Fibroblast of skin of scalp (primary cell): ENCODE measurements at regions not wholly inside any gene's neighbourhood (a gene's known extent, or its start where the extent isn't known, plus 50 kb on each side); places are given as distances from the start of the nearest gene placed in this dataset.

ENCODE experiments used
- DNase-seq: peaks from one replicate; pipeline ENCODE4 v3.0.0-alpha.2; 2013

- no peak for DNase-seq
Measured at GRCh38 chr13:80463673-80464352, 122.9 kb upstream of the SPRY2 start.

DNA sequence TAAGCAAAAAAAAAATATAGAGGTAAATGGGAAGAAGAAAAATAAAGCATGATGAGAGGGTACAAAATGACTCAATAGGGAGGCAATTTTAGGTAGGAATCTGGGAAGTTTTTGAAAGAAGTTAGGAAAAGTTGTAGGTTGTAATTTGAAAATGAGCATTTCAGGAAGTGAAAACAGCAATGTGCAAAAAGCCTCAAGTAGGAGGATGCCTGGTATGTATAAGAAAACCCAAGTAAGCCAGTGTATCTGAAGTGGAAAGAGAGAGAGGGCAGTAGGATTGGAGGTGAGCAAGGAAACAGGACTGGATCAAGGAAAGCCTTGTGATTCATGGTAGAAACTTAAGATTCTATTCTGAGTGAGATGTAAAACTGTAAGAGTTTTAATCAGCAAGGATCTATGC is 121.6 kb upstream of the SPRY2 start:
- no peak for DNase-seq

- DNase-seq = no peak
Measured at GRCh38 chr13:80462037-80462436, 121.1 kb upstream of the SPRY2 start.

- DNase-seq = no peak
Measured at GRCh38 chr13:80458543-80458942, 117.6 kb upstream of the SPRY2 start.

DNA sequence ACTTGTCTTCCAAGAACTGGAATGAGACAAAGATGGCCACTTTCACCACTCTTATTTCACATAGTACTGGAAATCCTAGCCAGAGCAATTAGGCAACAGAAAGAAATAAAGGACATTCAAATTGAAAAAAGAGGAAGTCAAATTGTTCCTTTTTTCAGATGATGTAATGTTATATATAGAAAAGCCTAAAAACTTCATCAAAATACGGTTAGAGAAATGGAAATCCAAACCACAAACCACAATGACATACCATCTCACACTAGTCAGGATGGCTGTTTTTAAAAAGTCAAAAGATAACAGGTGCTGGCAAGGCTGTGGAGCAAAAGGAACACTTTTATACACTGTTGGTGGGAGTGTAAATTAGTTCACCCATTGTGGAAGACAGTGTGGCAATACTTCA is 113.3 kb upstream of the SPRY2 start:
- peak; percentile 33 for DNase-seq

GRCh38 chr13:80452279-80452678 is 111.4 kb upstream of the SPRY2 start:
- DNase-seq = no peak

- no peak for DNase-seq
Measured at GRCh38 chr13:80451641-80452040, 110.7 kb upstream of the SPRY2 start.

DNA sequence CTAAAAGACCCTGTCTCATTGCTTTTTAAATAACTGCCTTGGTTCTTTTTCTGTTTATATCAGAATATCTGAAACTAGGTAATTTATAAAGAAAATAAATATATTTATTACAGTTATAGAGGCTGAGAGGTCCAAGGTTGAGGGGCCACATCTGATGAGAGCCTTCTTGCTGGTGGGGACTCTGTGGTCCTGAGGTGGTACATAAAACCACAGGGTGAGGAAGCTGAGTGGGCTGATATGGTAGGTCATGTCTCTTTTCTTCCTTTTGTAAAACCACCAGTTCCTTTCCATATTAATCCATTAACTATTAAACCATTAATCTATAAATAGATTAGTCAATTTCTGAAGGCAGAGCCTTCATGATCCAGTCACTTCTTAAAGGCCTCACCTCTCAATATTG is 109.5 kb upstream of the SPRY2 start:
- no peak for DNase-seq

DNA sequence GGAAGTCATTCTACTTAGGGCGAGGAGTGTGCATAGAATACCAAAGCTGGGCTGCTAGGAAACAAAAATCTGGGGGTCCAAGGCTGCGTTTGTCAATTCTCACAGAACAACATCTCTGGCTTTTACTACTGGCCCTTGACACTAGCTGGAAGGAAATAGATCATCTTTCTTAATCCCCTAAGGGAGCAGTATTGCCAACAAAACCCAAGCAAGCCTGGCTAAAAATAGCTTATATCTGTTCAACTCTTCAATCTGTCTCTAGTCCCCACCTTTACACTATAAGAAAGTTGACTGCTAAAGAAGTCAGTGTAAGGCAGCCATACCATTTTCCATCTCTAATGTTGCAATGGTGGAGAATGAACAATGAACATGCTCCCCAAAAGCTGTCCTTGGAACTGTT is 107.8 kb upstream of the SPRY2 start:
- DNase-seq = no peak

- DNase-seq = no peak
Measured at GRCh38 chr13:80447747-80448146, 106.8 kb upstream of the SPRY2 start.

GRCh38 chr13:80444240-80445015 is 103.5 kb upstream of the SPRY2 start:
- no peak for DNase-seq

DNA sequence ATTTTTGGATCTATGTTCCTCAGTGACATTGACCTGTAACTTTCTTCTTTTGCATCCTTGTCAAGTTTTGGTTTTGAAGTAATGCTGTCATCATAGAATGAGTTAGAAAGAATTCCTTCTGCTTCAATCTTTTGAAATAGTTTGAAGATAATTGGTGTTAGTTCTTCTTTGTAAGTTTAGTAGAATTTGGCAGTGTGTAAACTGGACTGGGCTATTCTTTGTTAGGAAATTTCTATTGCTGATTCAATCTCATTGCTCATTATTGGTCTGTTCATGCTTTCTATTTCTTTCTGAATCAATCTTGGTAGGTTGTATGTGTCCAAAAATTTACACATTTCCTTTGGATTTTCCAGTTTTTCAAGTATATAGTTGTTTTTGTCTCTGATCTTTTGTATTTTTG is 101.7 kb upstream of the SPRY2 start:
- no peak for DNase-seq

DNA sequence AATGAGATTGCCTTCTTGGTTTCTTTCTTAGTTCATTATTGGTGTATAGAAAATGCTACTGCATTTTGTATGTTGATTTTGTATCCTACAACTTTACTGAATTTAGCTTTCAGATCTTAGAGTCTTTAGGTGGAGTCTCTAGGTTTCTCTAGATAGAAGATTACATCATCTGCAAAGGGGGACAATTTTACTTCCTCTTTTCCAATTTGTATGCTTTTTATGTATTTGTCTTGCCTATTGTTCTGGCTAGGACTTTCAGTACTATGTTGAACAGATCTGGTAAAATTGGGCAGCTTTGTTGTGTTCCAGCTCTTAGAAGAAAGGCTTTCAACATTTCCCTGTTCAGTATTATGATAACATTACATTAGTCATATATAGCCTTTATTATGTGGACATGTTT is 101.0 kb upstream of the SPRY2 start:
- DNase-seq = no peak

- DNase-seq = no peak
Measured at GRCh38 chr13:80438521-80438920, 97.6 kb upstream of the SPRY2 start.

DNA sequence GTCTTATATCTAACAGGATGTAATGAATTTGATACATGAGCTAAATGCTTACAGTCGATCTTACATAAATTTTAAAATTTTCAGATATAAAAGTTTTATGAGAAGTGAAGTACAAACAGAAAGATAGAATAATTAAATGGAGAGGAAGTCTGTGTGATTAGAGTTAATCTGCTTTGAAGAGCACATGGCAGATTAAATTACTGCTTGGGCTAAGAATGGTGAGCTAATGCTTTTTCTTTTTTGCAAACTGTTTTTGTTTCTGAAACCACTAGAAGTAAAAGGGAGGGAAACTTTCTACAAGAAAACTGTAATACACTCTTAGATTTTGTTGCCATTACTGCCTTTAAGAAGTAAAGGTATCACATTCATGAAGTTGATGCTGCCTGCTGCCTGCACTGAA is 96.3 kb upstream of the SPRY2 start:
- DNase-seq = no peak

GRCh38 chr13:80436571-80437169 is 95.7 kb upstream of the SPRY2 start:
- peak; percentile 50 for DNase-seq

- DNase-seq = peak; percentile 5
Measured at GRCh38 chr13:80430561-80430960, 89.6 kb upstream of the SPRY2 start.

DNA sequence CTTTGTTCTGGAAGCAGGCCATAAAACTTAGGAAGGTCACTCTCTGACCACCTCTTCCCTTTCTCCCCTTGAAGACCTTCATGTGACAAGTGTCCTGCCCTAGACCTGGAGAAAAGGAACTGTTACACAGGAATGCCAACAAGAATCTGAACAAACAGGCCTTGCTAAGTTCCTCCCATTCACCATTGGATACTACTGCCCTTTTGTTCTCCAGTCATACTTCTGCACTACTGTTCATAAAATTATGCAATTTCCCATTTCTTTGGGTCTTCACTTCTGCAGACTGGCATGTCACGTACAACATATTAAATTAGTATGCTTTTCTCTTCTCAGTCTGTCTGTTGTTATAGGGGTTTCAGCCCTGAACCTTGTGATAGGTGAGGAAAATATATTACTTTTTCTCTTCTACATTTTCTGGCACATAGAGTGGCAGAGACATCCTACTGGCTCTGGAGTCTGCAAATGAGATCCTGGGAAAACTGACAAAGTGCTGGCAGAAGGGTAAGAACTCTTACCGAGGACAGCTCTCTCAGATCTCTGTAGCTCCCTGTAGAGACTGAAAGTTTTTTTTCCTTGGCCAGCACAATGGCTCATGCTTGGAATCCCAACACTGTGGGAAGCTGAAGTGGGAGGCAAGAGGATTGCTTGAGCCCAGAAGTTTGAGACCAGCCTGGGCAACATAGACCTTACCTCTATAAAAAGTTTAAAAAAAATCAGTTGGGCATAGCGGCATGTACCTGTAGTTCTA is 87.6 kb upstream of the SPRY2 start:
- DNase-seq = no peak

- no peak for DNase-seq
Measured at GRCh38 chr13:80419416-80419815, 78.5 kb upstream of the SPRY2 start.

GRCh38 chr13:80413611-80414010 is 72.7 kb upstream of the SPRY2 start:
- no peak for DNase-seq

DNA sequence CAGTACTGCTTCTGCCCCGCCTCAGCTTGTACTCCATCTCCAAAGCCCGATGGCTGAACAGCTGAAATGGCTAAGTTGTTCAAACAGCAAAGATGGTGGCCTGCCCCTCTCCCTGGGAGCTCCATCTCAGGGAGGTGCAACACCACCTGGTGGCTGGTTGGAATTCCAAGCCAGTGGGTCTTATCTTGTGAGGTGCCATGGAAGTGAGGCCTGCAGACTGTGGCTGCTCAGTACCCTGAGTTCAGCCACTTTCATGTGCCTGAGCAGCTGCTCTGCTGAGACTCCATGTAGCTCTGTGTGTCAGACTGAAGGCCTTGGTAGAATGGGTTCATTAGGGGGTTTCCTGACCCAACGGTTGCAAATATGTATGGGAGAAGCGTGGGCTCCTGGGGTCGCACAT is 67.3 kb upstream of the SPRY2 start:
- DNase-seq = no peak

- no peak for DNase-seq
Measured at GRCh38 chr13:80400865-80401426, 60.0 kb upstream of the SPRY2 start.
